CD4-positive, alpha-beta T cell treated with Interleukin-17A for 1 hour (primary cell): ENCODE measurements at regions not wholly inside any gene's neighbourhood (a gene's known extent, or its start where the extent isn't known, plus 50 kb on each side); places are given as distances from the start of the nearest gene placed in this dataset.

Experiments used
- DNase-seq: peaks from one replicate; pipeline ENCODE4 v3.0.0-alpha.2; 2020

DNA sequence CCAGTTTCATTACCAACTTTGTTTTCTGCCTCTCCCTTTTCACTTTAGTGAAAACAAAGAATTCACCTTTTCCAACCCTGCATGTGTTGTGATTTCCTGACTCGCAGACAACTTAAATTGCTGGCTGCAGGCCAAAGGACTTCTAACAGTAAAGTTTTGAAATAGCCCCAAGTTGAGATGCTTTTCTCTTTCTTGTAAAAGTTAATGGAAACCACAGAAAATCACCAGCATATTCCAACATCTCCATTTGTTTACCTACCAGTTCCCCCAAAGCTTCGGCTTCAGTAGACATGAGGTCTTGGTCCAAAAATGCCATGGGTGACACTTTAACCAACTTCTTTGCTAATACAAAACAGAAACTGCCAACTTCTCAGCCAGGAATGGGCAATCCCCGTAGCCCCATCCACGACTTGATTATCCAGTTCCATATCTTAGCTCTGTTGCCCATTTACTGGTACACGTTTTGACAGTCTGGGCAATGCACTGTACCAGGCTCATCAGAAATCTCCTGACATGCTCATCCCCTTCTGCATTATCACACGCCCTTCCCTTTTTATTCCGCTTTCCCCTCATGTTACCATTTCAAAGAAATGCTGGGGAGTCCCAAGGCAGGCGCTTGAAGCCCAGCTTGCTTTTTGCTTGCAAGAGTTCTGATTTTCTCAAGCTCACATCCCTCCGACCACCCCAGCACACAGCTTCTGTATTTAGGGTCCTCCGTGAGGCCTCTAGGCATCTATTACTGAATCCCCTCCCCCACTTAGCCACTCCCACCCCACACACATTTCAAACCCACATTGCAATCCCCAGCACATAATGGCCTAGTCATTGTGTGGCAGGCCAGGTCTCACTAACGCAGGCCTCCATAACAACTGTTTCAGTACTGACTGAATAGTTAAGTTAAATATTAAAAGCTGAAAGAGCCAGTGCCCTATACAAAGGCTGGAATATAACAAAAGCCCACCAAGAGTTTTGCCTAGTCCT lies 137.9 kb upstream of the S100G start:
- DNase-seq: no peak

DNA sequence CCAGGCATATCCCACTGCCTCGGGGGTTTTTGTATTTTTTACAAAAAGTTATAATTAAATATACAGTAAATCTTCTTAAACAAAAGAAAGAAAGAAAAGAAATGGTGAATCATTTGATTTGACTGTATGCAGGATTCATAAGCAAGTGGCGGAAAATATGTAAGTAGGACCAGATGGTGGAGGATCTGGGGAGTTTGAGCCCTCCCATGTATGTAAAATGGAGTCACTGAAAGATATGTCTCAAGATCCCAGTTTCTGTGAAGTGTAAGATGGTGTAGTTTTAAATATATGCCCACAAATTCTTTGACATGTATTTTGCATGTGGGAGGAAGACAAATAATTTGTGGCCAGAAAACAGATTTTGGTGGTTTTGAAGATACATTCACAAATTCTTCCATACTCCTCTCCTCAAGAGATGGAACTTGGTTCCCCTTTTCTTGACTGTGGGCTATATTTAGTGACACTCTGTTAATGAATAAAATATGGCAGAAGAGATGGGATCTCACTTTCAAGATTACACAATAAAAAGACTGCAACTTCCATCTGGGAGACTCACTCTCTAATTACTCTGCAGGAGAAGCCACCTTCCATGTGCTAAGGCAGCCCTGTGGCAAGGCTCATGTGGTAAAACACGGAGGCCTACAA lies 133.6 kb upstream of the S100G start:
- no peak for DNase-seq

DNA sequence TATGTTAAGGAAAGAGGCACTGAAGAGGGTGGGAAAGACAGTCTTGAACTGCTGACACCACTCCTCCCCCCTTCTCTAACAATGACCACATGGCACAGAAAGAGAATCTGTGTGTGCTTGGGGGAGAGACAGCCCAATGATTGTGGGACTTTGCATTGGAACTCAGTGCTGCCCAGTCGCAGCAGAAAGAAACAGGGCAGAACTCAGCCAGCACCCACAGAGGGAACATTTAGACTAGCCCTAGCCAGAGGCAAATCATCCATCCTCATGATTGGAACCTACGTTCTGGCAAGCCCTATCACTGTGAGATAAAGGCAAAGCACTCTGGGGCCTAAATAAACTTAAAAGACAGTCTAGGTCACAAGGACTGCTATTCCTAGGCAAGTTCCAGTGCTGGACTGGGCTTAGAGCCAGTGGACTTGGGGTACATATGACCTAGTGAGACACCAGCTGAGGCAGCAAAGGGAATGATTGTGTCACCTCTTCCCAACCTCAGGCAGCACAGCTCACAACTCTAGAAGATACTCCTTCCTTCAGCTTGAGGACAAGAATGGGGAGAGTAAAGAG lies 132.8 kb upstream of the S100G start:
- no peak for DNase-seq

DNA sequence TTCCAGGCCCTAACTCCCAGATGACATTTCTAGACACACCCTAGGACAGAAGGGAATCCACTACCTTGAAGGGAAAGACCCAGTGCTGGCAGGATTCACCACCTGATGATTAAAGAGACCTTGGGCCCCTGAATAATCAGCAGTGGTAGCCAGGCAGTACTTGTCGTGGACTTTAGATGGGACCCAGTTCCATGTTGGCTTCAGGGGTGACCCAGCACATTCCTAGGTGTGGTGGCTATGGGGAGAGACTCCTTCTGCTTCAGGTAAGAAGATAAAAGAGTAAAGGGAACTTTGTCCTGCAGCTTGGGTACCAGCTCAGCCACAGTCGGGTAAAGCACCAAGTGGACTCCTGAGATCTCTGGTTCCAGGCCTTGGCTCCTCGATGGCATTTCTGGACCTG lies 131.8 kb upstream of the S100G start:
- no peak for DNase-seq

DNA sequence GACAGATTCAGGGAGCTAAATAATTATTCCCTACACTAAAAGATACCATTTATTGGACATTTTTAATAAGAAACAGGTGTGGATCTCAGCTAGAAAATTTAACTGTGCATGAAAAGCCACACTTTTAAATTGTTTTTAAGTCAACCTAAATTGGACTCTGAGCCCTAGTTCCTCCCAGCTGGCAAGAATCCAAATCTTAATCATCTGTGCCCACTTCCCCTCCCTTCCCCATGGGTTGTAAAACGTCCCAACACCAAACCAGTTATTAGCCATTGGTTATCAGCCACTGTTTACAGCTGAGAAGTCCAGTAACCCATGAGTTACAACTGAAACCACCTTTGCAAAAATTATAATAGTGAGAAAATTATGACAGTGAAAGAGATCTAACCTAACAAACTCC lies 125.6 kb upstream of the S100G start:
- DNase-seq: no peak

DNA sequence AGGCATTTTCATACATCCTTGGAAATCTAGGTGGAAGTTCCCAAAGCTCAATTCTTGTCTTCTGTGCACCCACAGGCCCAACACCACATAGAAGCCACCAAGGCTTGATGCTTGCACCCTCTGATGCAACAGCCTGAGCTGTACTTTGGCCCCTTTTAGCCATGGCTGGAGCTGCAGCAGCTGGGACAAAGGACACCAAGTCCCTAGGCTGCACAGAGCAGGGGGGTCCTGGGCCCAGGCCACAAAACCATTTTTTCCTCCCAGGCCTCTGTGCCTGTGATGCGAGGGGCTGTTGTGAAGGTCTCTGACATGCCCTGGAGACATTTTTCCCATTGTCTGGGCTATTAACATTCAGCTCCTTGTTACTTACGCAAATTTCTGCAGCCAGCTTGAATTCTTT lies 124.0 kb upstream of the S100G start:
- no peak for DNase-seq

DNA sequence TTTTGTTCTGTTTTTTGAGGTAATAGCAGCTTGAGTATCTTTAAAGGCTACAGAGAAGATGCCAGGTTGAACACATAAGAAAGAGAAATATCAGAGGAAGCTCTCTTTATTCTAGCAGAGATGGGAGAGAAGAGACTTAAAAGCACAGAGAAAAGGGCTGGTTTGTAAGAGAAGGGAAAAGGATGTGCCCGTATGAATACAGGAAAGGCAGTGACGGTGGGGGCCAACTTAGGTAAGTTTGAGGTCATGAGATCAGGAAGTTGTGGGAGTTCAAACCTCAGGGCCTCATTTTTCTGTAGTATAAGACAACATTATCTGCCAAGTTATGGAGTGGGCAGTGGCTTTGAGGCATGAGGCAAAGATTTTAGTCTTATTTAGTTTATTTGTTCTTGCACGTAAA lies 121.3 kb upstream of the S100G start:
- peak; percentile 44 for DNase-seq
